HG02870 (cell line): ENCODE measurements at regions not wholly inside any gene's neighbourhood (a gene's known extent, or its start where the extent isn't known, plus 50 kb on each side); places are given as distances from the start of the nearest gene placed in this dataset.
"Not testable (repeated sequence)": the region's sequence is repeated elsewhere in the genome, so short reads cannot be mapped to it uniquely, and the experiment has no call there.

Experiments
- ATAC-seq: cut with Tn5 transposase; IDR thresholded peaks from one replicate; pipeline ENCODE4 v1.9.1; 2021; ENCODE audit warnings: mild to moderate bottlenecking, moderate library complexity; ENCODE audit not compliant: unreplicated experiment

DNA sequence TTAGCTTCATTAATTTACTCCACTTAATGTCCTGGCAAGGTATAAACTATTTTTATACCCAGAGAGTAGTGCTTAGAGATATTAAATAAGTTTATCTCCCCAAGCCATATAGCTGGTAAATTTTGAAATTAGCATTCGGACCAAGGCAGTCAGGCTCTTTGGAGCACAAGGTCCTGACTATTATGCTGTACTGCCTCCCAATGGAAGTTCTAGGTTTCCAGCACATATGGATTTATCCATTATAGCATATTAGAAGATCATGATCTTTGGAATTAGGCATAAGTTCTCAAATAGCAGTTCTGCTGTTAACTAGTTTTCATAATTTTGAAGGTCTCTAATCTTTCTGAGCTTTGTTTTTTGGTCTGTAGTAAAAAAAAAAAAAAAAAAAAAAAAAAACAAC, 835.3 kb upstream of the EPHA7 start:
- ATAC-seq, result no peak

DNA sequence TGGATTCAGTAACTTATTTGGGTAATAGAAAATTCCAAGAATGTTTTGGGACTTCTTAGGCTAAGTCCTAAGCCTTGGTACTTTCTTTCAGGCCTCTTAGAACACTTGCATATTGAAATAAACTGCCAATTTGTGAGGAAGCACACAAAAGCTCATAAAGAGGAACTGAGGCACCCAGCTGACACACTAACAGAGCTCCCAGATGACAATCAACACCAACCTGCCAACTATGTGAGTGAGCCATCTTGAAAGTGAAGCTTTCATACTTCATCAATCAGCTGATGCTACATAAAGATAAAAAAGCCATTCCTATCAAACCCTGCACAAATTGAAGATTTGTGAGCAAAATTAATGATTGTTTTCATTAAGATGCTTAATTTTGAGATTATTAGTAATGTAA, 832.5 kb upstream of the EPHA7 start:
- ATAC-seq, result no peak

DNA sequence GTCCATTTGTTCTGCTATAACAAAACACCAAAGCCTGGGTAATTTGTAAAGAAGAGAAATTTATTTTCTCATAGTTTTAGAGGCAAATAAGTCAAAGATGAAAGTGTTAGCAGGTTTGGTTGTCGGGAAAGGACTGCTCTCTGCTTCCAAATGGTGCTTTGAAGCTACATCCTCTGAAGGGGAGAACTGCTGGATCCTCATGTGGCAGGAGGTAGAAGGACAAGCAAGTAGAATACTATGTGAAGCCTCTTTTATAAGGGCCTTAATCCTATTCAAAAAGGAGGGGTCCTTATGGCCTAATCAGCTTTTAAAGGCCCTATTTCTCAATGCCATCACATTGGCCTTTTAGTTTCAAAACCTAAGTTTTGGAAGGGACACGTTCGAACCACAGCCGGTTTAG, 826.0 kb upstream of the EPHA7 start:
- ATAC-seq, result no peak

DNA sequence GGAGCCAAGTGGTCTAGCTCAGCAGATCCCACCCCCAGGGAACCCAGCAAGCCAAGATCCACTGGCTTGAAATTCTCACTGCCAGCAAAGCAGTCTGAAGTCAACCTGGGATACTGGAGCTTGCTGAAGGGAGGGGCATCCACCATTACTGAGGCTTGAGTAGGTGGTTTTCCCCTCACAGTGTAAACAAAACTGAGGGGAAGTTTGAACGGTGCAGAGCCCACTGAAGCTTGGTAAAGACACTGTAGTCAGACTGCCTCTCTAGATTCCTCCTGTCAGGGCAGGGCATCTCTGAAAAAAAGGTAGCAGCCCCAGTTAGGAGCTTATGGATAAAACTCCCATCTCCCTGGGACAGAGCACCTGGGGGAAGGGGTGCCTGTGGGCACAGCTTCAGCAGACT, 819.5 kb upstream of the EPHA7 start:
- ATAC-seq, result no peak

DNA sequence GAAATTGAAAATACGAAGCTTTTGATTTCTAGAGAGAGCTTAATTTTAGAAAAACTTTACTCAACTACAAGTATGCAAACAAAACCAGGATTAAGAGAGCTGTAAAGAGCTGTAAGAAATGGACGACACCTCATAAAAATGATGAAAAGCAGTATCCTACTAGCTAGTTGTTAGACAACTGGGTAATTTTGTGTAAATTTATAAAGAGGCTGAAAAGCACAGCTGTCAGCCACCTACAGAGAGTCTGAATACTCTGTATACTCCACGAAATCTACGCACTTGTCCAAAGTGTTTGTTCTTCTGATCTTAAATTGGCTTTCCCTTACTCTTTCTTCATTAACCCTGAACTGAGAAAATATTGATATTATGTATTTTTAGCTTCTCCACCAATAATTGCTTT, 808.4 kb upstream of the EPHA7 start:
- no peak for ATAC-seq

DNA sequence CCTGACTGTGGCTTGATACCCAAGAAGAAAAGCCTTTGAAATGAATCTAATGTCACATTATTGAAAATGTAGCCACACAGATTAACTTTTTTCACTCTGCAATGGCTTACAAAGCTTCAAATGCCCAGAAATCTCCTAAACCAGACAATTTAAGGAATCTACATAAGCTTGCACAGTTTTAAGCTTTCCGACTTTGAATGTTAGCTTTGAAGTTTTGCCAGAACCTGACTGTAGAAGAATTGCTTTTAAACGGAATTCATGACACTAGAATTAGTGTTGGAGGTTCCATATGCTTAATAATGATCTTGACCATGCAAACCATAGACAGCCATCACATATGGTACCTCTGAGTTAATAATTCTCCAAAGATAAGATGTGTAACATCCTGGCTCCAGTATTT, 798.5 kb upstream of the EPHA7 start:
- ATAC-seq, result no peak

DNA sequence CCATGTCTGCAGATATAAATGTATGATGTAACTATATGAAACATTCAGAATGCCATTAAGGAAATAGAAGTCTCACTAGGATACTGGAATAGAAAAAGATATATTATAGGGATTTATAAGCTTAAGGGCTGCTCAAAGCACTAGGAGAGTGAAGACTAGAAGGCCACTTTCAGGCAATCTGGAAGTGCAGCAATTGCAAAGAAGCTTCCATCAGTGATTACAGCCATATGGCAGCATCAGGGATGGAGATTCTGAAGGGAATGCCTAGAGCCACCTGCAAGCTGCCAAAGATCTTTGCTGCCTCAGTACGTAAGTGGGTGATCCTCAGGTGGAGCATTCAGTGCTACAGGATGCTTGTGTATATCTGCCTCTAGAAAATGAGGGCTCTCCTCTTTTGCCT, 796.2 kb upstream of the EPHA7 start:
- no peak for ATAC-seq

DNA sequence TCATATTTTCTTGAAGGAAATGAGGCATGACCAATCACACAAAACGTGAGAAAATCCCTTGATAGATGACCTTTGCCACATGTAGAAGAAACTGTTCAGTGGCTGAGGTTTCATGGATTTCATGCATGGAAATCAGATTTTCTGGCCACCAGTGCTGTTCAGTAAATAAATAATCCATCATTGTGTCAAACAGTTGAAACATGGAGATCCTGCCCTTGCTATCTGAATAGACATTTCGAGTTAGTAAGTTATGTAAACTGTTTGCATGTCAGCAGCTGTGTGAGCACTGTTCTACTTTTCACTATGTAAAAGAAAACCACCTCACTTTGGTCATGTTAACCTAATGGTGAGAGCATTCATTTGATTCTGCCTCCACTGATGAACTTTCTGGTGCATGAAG, 793.9 kb upstream of the EPHA7 start:
- no peak for ATAC-seq

DNA sequence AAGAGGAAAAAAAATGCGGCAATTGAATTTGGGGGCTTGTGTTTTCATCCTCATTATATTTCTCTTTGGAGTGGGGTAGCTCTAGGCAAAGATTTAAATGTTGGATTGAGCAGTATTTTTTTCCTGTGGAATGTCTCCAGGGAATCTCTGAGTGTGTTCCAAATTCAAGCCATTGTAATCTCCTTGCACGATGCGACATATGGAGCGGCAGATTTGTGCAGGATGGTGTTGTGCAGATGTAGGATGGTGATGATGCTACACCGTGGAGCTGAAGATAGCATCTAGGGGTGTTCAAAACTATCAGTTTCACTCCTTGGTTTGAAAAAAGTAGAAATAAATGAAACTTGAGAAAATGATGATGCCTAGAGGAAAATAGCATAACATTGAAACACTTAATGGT, 777.5 kb upstream of the EPHA7 start:
- ATAC-seq, result no peak

DNA sequence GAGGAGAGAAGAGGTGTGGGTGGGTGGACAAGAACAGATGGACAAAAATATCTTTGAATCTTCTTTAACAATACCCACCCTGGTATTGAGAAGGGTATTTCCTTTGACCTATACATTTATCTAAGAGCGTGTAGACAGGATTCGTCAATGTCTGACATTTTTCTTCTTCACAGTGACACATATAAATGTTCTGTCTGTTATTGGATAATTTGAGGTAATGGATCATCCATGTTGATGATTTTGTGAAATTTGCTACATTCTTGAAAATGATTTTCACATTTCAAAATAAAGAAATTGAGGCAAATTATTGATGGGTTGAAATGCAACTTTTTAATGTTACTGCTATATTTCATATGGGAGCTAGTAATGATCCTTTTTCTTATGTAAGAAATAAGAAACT, 770.7 kb upstream of the EPHA7 start:
- ATAC-seq, result no peak

DNA sequence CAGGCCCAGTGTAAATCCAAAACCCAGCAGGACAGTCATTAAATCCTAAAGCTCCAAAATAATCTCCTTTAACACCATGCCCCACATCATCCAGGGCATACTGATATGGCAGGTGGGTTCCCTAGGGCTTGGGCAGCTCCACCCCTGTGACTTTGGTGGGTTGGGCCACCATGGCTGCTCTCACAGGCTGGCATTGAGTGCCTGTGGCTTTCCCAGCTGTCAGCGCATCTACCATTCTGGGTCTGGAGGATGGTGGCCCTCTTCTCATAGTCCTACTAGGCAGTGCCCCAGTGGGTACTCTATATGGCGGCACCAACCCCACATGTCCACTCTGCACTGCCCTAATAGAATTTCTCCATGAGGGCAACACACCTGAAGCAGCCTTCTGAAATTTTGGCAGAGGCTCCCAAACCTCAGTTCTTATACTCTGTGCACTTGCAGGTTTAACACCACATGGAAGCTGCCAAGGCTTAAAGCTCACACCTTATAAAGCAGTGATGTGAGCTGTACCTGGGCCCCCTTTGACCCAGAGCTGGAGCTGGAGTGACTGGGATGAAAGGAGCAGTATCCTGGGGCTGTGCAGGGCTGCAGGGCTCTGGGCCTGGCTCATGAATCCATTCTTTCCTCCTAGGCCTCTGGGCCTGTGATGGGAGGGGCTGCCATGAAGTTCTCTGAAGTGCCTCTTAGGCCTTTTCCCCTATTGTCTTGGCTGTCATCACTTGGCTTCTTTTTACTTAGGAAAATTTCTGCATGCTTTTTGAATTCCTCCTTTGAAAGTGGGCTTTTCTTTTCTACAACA, 765.5 kb upstream of the EPHA7 start:
- no peak for ATAC-seq

DNA sequence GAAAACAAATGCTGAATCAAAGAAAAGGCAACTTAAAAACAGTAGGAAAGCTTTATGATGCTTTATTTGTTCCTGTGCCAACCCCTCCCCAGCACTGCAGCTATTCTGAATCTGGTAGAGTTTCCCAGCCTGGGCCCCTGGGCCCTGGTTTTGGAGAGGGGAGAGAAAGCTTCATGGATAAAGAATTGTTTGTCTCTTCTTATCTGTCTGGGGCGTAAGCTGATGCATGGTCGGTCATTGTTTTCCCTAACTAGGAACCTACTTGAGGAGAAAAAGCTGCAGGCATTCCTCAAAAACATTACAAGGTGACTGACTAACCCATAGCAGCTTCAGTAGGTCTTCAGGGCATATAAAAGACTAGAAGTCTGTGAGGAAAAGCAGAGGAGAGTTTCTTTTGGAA, 758.1 kb upstream of the EPHA7 start:
- no peak for ATAC-seq

DNA sequence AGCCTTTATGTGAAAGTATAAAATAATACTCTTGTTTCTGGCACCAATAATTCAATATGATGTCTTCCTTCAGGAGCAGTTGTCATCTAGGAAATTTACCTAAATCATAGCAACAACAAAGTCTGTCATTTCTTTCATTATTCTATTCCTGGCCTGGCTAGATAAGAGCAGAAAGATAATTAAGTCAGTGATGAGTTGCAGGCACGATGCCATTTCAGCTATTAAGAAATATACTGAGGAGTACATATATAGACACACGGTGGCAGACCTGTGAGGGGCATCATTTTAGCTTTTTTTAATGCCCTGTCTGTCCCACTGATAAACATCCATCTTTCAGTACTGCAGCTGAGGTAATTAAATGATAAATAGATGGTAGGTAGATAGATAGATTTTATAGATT, 756.1 kb upstream of the EPHA7 start:
- no peak for ATAC-seq

DNA sequence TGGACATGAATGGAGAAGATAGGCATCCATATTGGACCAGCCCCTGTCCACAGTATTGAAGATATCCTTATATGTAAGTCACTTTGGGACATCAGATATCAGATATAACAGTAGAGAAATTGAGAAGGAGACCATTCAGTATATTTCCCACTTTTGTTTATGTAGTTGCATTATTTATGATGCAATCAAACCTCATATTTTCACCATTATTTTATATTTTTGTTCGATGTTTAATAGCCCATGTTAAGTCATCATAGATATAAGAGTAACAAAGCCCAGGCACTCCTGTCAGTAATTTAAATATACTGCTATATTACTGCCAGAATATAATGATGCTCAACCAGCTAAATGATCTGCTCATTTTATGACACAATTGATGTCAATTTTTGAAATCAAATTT, 744.5 kb upstream of the EPHA7 start:
- ATAC-seq, result no peak

DNA sequence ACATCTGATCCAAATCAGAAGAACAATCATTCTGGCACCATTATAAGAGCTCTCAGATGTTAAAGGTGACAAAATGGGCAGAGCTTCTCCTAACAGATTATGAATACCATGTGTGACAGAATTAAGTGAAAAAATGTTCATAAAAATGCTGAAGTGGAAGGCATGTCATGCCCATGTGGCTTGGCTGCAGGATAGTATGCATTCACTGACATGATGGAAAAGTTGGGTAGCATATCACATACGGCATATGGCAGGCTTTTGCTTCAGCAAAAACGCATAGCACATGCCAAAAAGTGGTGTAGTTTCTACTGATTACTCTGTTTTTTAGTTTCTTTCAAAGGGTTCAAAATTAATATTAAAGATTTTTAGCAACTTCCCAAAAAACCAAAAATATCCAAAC, 731.5 kb upstream of the EPHA7 start:
- ATAC-seq, result no peak

DNA sequence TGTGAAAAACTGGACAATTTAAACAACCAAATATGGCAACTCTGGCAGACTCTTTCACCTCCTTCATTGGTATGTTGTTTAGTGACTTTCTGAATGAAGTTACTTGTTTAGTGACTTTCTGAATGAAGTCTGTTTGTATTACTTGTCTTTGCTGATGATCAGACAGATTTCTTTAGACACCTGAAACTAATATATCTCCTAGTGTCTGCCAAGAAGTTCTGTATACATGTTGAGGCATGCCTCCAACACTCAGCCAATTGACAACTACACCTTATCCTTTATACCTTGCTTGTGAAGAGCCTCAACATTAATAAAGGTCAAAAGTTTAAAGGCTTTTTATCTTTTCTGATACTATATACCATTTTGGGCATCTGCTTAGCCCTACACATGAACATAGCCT, 725.4 kb upstream of the EPHA7 start:
- no peak for ATAC-seq

DNA sequence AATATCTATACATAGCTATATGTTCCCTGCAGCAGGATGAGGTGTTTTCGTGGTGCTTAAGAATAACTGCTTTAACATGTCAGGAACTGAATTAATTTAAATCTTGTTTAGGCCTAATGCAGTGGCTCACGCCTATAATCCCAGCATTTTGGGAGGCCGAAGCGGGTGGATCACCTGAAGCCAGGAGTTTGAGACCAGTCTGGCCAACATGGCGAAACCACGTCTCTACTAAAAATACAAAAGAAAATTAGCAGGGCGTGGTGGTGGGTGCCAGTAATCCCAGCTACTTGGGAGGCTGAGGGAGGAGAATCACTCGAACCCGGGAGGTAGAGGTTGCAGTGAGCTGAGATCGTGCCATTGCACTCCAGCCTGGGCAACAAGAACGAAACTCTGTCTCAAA, 717.8 kb upstream of the EPHA7 start:
- not testable (repeated sequence) for ATAC-seq

DNA sequence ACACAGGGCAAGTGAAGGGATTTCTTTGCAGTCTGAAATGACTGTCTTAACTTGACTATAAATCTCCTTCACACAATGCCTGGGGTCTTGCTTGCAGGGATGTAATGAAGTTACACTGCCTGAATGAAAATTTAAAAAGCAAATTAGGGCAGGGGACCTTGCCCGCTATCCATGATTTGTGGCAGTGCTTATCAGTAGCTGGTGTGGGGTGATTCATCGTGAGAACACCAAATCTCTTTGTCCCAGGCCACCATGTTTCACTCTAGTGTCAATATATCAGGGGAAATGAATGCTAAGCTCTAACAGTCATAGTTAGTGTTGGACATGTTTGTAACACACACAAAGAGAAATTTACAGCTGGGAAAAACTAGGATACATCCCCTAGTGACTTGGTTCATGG, 713.7 kb upstream of the EPHA7 start:
- no peak for ATAC-seq

DNA sequence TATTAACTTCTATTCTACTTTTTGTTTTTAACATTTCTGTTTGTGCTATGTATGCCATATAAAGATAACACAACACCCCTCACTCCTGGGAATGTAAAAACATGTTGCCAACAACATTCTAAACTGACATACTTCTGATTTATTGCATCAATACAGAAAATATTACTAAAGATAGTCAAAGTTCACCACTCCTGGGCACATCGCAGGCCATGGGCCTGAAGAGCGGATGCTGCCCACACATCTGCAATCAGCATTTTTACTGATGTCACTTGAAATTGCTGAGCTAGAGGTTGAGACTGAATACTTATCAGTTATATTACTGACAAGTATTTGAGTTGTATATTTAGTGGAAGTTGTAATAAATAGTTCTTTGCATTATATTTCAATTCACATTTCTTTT, 711.9 kb upstream of the EPHA7 start:
- ATAC-seq, result no peak

DNA sequence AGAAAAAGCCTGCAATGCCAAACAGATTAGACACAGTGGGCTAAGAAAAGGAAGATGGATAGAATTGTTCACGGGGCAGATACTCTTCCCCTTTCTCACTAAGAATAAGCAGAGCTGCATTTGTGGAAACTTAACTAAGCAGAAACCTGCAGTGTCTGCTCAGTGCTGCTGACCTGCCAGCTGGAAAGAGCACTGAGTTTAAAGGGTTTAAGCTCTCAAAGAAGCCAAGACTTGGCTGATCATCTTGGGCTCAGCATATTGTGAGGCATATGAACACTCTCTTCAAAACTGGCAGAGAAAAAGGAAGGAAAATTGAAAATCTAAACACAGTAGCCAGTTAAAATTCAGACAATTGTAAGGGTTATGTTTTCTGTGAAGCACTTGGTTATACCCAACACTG, 711.1 kb upstream of the EPHA7 start:
- no peak for ATAC-seq

DNA sequence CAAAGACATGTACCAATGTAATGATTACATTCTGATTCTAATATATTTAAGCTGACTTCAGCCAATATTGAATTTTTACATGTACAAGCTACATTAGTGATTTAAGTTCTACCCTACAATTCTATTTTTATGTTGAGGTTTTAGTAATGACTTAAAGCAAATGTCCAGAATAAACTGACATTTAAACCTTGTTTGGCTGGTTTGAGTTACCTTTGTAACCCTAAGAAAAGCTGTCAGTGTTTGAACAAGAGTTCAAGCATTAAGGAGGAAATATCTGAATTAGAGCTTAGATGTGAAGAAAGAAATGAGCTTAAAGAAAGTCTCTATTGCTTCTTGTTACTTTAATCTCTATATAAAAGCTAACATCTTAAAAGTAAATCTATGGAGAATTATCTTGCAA, 710.6 kb upstream of the EPHA7 start:
- ATAC-seq, result no peak

DNA sequence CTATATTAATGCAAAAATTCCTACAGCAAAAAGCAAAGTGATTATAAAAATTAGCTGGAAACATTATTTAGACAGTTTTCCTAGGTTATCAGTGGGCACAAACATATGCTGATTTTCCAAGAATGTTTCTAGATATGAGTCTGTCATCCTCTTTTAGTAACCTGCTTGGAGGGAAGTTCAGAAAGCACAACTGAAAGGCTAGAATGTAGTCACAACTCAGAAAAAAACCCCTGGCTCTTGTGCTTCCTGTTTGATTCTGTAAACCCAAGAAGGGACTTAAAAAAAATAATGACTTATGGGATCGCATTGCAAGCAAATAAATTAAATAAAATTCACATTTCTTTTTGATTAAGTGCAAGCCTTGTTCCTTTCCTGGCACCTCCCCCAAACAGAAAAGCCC, 708.4 kb upstream of the EPHA7 start:
- ATAC-seq, result no peak

DNA sequence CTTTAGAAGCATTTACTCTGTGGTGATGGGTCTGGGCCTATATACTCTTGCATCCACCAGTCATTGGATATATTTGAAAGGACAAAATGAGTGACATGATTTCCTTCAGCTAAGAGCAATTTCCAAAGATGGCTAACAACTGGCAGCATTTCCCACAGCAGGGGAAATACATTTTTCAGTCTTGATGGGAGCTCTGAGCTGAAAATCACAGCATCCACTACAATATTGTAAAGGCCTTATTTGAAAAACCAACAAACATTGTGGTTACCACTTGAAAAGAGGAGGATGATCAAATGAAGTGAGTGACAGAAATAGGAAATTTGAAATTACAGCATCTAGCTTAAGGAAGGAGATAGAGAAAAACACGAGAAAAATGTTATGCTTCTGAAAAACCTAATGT, 705.0 kb upstream of the EPHA7 start:
- no peak for ATAC-seq
